ENCODE measurements at regions not wholly inside any gene's neighbourhood (a gene's known extent, or its start where the extent isn't known, plus 50 kb on each side); places are given as distances from the start of the nearest gene placed in this dataset.

GRCh38 chr5:123786411-123786810 lies 274.4 kb downstream of the CSNK1G3 start:
- no peak for DNase-seq

GRCh38 chr5:123785162-123786071 lies 273.4 kb downstream of the CSNK1G3 start:
- peak; percentile 45 for DNase-seq

- no peak for DNase-seq
These were observed 271.4 kb downstream of the CSNK1G3 start for GRCh38 chr5:123783421-123783820.

- DNase-seq = no peak
These were observed 266.7 kb downstream of the CSNK1G3 start for GRCh38 chr5:123778641-123779040.

GRCh38 chr5:123776761-123777160 lies 264.8 kb downstream of the CSNK1G3 start:
- no peak for DNase-seq

GRCh38 chr5:123771715-123772114 lies 259.7 kb downstream of the CSNK1G3 start:
- no peak for DNase-seq

- no peak for DNase-seq
These were observed 251.2 kb downstream of the CSNK1G3 start for GRCh38 chr5:123763201-123763600.

GRCh38 chr5:123756816-123757215 lies 244.8 kb downstream of the CSNK1G3 start:
- no peak for DNase-seq

- DNase-seq = no peak
These were observed 244.3 kb downstream of the CSNK1G3 start for GRCh38 chr5:123756318-123756665.

- DNase-seq = no peak
These were observed 243.8 kb downstream of the CSNK1G3 start for GRCh38 chr5:123755653-123756317.

GRCh38 chr5:123754908-123755307 lies 242.9 kb downstream of the CSNK1G3 start:
- DNase-seq = no peak

GRCh38 chr5:123753937-123754891 lies 242.2 kb downstream of the CSNK1G3 start:
- no peak for DNase-seq

GRCh38 chr5:123753180-123753936 lies 241.4 kb downstream of the CSNK1G3 start:
- DNase-seq = no peak

- DNase-seq = no peak
These were observed 240.7 kb downstream of the CSNK1G3 start for GRCh38 chr5:123752552-123753179.

- DNase-seq = no peak
These were observed 239.7 kb downstream of the CSNK1G3 start for GRCh38 chr5:123751670-123752069.

- no peak for DNase-seq
These were observed 236.3 kb downstream of the CSNK1G3 start for GRCh38 chr5:123748239-123748638.

GRCh38 chr5:123746683-123747360 lies 234.8 kb downstream of the CSNK1G3 start:
- no peak for DNase-seq

- DNase-seq = no peak
These were observed 232.1 kb downstream of the CSNK1G3 start for GRCh38 chr5:123743990-123744583.

GRCh38 chr5:123735384-123735783 lies 223.4 kb downstream of the CSNK1G3 start:
- DNase-seq = no peak

GRCh38 chr5:123732257-123732656 lies 220.3 kb downstream of the CSNK1G3 start:
- no peak for DNase-seq

- DNase-seq = no peak
These were observed 210.5 kb downstream of the CSNK1G3 start for GRCh38 chr5:123722451-123722850.

Measured in NCI-H2107 (cell line).